ENCODE measurements at regions not wholly inside any gene's neighbourhood (a gene's known extent, or its start where the extent isn't known, plus 50 kb on each side); places are given as distances from the start of the nearest gene placed in this dataset.

- Histone ChIP-seq H2BK12ac (ENCODE audit: low read depth, low read length) (no peak overlapping the region), H3K27me3 (replicated peaks in 1 of 4; ENCODE audit: control insufficient read depth in 3 of 4, extremely low read depth in 1 of 4, insufficient read depth in 3 of 4, low read length in 3 of 4) (no peaks in the 10 kb centered on the region), H3K9ac (replicated peaks in 1 of 4; ENCODE audit: extremely low read depth in 1 of 4, low read depth in 3 of 4, low read length in 3 of 4) (no peak overlapping the region), H2BK15ac (ENCODE audit: low read length) (no peak overlapping the region), H3K56ac (replicated peaks; ENCODE audit: insufficient read length, low read depth, low read length) (no peak overlapping the region), H2BK120ac (replicated peaks; ENCODE audit: low read depth, low read length) (no peak overlapping the region), H3K79me1 (ENCODE audit: low read depth, low read length) (no peaks in the 10 kb centered on the region), H3K18ac (ENCODE audit: extremely low read depth, low read length) (no peak overlapping the region), H4K91ac (replicated peaks; ENCODE audit: insufficient read length, low read length) (no peak overlapping the region), H3K4me1 (replicated peaks in 1 of 4; ENCODE audit: control insufficient read depth in 3 of 4, insufficient read depth in 4 of 4, low read length in 3 of 4) (peaks cover 0 to 5% (median 1%) of the 10 kb centered on the region in 4 experiments; a peak in 4 of 7 replicates), H3K36me3 (ENCODE audit: control insufficient read depth in 2 of 4, insufficient read depth in 4 of 4, low read length in 3 of 4) (no peaks in the 10 kb centered on the region), H3K23me2 (ENCODE audit: low read depth, low read length) (no peaks in the 10 kb centered on the region; the same call in 1 of the 2 replicates), H2BK20ac (ENCODE audit: low read length) (no peak overlapping the region), H4K20me1 (replicated peaks in 1 of 2; ENCODE audit: control insufficient read depth in 1 of 2, insufficient read depth in 2 of 2, low read length in 2 of 2) (no peaks in the 10 kb centered on the region), H3K4me3 (ENCODE audit: extremely low read depth in 1 of 4, insufficient read depth in 2 of 4, low read depth in 3 of 4, low read length in 4 of 4) (no peak overlapping the region), H2AK5ac (ENCODE audit: low read depth, low read length) (no peak overlapping the region), H3K27ac (ENCODE audit: low read depth, low read length) (no peak overlapping the region), H3K9me3 (ENCODE audit: insufficient read depth in 2 of 2, low read depth in 1 of 2, low read length in 1 of 2) (no peaks in the 10 kb centered on the region), H3K4me2 (ENCODE audit: insufficient read depth in 1 of 2, low read depth in 2 of 2, low read length in 2 of 2) (no peak overlapping the region), H2AFZ (ENCODE audit: low read length) (no peak overlapping the region), H3K79me2 (ENCODE audit: control insufficient read depth in 1 of 2, insufficient read depth in 2 of 2, low read length in 2 of 2) (no peaks in the 10 kb centered on the region), H4K5ac (ENCODE audit: insufficient read length, low read depth, low read length) (no peak overlapping the region), H3K23ac (ENCODE audit: insufficient read length) (no peak overlapping the region), H3K14ac (ENCODE audit: insufficient read length) (no peak overlapping the region), H2BK5ac (ENCODE audit: low read depth, low read length) (no peak overlapping the region), H4K8ac (ENCODE audit: extremely low read depth, insufficient read depth, low read length) (no peak overlapping the region), H3K4ac (replicated peaks; ENCODE audit: insufficient read length, low read depth, low read length) (no peak overlapping the region)
- ChIA-PET POLR2A (ENCODE audit: partially characterized antibody) (no interaction called here), CTCF (ENCODE audit: partially characterized antibody) (no interaction called here)
- no peak for FAIRE-seq
- no peak for TF ChIP-seq POU5F1 (IDR thresholded peaks at IDR 0.05; ENCODE audit: low read depth, low read length)
- TF ChIP-seq EZH2 (IDR thresholded peaks at IDR 0.05; ENCODE audit: low read depth, low read length, severe bottlenecking): no peak
- TF ChIP-seq RXRA (IDR thresholded peaks at IDR 0.05; ENCODE audit: insufficient read depth, low read depth, low read length): no peak
- TF ChIP-seq KDM4A (IDR thresholded peaks at IDR 0.05; ENCODE audit: low read depth, low read length, severe bottlenecking): no peak
- TF ChIP-seq TAF7 (optimal IDR thresholded peaks at IDR 0.05; ENCODE audit: borderline replicate concordance, low read depth, low read length): no peak
- no peak for TF ChIP-seq CREB1 (IDR thresholded peaks at IDR 0.05)
- TF ChIP-seq NANOG (IDR thresholded peaks at IDR 0.05; ENCODE audit: insufficient read depth, low read depth, low read length, poor library complexity, severe bottlenecking): no peak
- TF ChIP-seq SUZ12 (IDR thresholded peaks at IDR 0.05; ENCODE audit: low read length): no peak
- TF ChIP-seq PHF8 (conservative IDR thresholded peaks at IDR 0.05; ENCODE audit: low read depth, low read length): no peak
- 85% methylated on average over 2 of the region's 2 CpGs; no CpG with 5 or more reads in 1 of the 2 experiments for WGBS, 2 experiments (ENCODE audit: extremely low coverage in 1 of 2, insufficient coverage in 1 of 2, insufficient read length in 1 of 2, insufficient replicate concordance in 2 of 2, low coverage in 1 of 2, low lambda C conversion rate in 2 of 2, missing lambda C conversion rate in 1 of 2)
- DNase-seq (ENCODE audit: low read depth in 1 of 2, low spot score in 2 of 2): no peak
Observed at GRCh38 chr9:99371376-99371775, 149.3 kb downstream of the SEC61B start.
